HG03095 (cell line): ENCODE measurements at regions not wholly inside any gene's neighbourhood (a gene's known extent, or its start where the extent isn't known, plus 50 kb on each side); places are given as distances from the start of the nearest gene placed in this dataset.

Experiments
- ATAC-seq: cut with Tn5 transposase; IDR thresholded peaks from one replicate; pipeline ENCODE4 v1.9.1; 2021; ENCODE audit warnings: moderate library complexity; ENCODE audit not compliant: unreplicated experiment

DNA sequence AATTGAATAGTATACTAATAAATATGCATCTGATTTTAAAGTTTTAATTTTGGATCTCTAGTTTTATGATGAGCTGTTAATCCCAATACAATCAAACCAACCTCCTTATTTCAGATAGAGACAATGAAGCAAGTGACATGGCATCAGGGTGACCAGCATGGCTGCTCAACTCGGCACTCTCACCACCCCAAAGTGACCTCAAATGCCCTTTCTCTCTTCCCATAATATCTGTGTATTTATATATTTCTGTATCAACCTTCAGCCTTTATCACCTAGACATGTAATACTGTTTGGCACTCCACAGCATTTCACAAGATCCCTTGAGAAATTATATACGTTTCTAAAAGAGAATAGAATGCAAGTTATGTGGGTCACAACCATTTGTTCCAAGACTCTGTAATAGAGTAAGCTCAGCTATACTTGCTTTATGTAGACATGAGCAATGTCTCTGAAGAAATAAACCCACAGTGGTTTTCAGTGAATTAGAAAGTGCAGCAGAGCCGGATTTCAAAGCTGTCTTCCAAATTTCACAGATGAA, 1623.2 kb upstream of the PABPC4L start:
- ATAC-seq, result no peak

GRCh38 chr4:135804785-135805184, 1603.2 kb upstream of the PABPC4L start:
- no peak for ATAC-seq

DNA sequence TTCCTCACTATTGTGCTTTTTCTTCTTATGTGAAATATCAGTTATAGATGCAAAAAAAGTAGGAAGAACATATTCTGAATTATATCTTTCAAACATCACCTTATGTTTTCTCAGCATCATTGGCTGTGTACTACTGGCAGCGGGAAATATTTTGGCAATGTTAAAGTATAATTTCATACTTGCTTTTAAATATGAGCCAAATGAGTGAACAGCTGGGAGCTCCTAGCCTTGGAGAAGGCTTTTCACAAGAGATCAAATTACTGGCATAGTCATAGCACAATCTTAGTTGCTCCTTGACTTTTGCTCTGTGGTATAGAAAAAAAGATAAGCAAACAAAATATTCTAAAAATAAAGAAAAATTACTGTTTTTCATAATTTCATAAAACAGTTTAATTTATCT, 1575.8 kb upstream of the PABPC4L start:
- ATAC-seq, result no peak

DNA sequence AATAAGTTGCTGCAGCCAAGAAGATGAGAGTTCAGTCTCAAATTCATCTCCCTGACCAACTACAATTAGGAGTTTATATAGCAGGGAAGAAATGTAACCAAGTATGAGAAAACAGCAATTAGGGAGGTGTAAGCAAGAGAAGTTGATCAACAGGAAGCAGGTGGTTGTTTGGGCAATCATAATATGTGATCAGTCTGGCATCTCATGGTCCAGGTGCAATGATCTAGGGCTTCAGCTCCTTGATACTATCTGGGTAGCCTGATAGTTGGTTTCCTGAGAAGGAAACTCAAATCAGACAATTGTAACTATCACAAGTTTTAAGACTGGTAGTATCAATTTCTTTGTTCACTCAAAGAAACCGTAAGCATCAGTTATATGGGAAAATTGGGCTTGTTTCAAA, 1574.3 kb upstream of the PABPC4L start:
- ATAC-seq, result no peak

DNA sequence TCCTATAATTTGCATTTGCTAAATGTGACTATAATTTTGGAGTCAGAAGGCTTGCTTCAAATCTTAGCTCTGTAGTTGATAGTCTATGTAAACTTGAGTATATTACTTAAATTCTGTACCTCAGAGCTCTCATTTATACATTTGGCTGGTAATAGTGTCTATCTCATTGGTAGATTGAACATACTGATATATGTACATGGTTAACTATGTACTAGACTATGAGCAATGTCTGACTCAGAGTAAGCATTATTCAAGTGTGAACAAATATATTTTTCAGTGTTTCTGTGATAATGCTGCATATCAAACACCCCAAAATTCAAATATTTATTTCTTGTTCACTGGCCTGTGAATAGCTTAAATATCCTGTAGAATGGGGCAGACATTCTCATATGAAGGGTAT, 1568.9 kb upstream of the PABPC4L start:
- no peak for ATAC-seq

DNA sequence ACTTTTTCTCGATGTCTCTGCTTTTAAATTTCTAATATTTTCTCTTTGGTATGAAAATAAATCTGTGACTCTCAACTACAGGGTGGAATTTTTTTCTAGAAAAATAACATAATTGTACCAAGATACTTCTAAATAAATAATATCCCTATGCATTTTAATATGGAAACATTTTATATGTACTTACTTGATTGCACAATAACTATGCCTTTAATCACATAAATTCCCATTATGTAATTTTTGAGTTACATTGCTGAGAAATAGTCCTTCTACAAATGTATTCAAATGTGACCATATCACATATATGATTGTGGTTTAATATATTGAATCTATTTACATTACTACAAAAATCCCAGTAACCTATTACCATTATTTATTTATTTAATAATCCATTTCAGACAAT, 1543.3 kb upstream of the PABPC4L start:
- no peak for ATAC-seq

DNA sequence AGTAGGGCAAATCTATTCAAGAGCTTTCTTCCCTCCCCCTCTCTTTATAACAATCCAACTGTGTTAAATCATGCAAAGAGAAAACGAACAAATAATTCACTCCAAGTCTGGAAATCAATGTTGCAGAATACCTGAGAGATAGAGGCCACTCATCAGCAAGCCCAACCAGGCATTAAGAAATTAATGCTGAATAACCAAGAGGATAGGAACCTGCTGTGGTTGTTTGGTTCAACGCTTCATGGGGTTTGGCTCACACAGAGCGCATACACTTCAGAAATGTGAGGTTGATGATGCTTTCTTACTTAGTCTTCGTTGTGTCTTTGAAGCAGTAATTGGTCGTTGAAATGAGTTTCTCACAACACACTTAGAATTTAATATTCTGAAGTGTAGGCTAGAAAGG, 1540.0 kb upstream of the PABPC4L start:
- no peak for ATAC-seq

DNA sequence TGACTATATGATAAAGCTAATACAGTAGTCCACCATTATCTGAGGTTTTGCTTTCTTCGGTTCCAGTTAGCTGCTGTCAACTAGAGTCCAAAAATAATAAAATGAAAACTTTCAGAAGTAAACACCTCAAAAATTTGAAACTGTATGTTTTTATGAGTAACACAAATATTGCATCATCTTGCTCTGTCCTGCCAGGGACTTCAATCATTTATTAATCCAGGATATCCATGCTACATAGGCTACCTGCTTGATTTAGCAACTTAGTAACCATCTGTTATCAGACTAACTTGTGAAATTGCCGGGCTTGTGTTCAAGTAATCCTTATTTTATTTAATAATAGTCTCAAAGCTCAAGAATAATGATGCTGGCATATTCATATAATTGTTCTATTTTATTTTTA, 1537.8 kb upstream of the PABPC4L start:
- ATAC-seq, result no peak

DNA sequence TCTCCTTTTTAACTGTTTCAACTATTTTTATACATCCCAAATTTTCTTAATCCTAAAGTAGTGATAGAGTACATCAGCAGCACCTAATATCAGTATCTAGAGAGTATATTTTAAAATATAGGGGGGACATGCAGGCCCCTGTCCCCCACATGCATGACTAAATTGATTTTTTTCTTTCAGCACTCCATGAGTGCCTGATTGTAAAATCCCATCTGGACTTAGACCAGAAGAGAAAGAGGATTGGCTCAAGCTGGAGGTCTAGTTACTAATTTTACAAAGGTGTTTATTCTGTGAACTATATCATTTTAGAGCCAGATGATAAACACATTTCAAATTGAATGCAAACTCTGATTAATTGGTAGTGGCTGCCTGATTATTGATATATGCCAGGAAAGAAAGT, 1533.9 kb upstream of the PABPC4L start:
- no peak for ATAC-seq

- ATAC-seq, result no peak
Measured at GRCh38 chr4:135732448-135732847, 1530.9 kb upstream of the PABPC4L start.

- no peak for ATAC-seq
Measured at GRCh38 chr4:135731682-135732081, 1530.1 kb upstream of the PABPC4L start.

DNA sequence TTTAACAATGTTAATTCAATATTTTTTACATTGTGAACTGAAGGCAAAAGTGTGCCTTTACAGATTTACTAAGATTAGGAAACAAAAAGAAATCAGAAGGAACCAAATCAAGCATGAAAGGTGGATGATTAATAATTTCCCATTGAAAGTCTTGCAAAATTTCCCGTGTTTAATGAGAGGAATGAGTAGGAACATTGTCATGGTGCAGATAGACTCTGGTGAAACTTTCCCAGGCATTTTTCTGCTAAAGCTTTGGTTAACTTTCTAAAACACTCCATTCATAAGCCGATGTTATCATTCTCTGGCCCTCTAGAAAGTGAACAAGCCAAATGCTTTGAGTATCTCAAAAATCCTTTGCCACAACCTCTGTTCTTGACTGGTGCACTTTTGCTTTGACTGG, 1522.8 kb upstream of the PABPC4L start:
- no peak for ATAC-seq

- ATAC-seq, result no peak
Measured at GRCh38 chr4:135718019-135718418, 1516.4 kb upstream of the PABPC4L start.

- ATAC-seq, result no peak
Measured at GRCh38 chr4:135705343-135705742, 1503.8 kb upstream of the PABPC4L start.

GRCh38 chr4:135694066-135694465, 1492.5 kb upstream of the PABPC4L start:
- no peak for ATAC-seq

DNA sequence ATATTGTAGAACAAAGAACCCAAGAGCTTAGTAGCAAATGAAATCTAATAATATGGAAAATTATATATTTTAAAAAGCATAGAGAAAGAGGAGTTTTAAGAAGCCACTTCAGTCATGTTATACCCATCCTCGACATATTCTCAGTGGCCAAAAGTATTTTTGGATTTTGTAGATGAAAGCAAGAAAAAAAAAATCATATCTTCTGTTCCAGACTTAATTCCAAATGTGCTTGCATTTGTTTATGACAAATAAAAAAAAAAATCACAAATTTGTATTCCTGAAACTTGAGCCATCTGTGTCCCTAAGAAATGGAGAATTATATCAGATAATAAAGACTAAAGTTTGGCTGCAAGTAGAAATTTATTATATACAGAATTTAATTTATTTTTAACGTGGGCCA, 1482.4 kb upstream of the PABPC4L start:
- ATAC-seq, result no peak

DNA sequence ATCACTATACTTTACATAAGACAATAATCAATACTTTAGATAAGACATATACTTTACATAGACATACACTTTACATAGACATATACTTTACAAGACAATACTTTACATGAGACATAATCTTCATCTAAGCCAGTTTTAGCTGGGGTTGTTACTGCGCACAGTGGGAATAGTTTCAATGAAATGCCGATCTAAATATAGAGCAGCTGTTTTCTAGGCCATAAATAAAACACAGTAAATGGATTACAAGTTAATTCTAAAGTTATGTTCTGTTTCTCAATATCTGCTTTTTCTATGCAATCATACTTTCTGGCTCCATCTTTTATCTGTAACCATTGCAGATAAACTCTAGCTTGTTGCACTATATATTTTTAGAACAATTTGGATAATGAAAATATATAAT, 1470.6 kb upstream of the PABPC4L start:
- no peak for ATAC-seq

DNA sequence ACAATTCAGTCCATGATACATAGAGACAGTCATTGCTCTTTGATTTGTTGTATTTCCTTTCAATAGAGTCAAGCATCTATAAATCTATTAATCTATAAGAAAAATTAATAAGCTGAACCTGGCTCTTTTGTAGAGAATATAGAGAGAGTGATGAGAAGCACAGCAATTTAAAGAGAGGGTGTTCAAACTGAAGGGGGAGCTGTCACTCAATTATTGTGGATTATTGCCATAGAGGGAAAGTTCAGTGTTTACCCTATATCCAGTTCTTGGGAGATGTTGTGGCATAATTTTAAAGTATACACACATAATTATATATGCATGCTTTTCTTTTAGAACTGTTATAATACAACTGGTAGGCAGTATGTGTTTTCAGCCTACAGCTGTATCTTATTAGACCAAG, 1469.0 kb upstream of the PABPC4L start:
- ATAC-seq, result no peak
